HG03342 (cell line): ENCODE measurements at regions not wholly inside any gene's neighbourhood (a gene's known extent, or its start where the extent isn't known, plus 50 kb on each side); places are given as distances from the start of the nearest gene placed in this dataset.

Source experiments
- ATAC-seq: cut with Tn5 transposase; IDR thresholded peaks from one replicate; pipeline ENCODE4 v1.9.1; 2021; ENCODE audit warnings: mild to moderate bottlenecking, moderate library complexity; ENCODE audit not compliant: unreplicated experiment

DNA sequence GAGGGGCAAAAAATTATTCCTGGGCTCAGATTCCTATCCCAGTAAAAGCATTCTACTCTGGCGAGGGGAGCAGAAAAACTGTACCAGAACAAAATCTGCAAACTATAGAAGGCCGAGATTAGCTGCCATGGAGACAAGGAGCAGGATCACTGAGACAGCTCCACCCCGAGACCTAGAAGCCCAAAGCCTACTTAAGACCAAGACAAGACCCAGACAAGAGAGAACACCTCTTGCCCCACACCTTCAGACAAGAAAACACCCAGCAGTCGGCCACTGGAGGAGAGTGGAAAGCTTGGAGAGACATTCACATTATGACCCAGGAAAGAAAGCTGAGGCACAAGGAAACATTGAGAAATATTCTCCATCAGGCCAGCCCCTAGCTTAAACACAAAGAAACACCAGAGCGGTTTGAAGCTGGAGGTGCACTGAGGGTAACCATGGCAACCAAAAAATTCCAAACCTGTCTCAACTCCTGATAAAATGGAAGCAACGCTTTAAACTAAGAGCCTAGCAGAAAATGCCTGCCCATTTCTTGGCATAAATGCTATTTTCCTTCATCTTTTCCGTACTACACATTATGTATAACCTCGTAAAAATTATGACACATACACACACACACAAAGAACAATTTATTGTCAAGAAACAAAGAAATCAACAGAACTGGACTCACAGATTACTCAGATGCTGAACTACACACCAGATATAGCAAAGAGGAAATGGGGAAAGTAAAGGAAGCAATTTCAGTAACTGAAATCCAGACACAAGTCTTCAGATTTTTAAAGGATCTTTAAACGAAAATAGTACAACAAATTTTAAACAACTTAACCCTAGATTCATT lies 53.8 kb upstream of the FTMT start:
- no peak for ATAC-seq
